Osteocyte (in vitro differentiated cells): ENCODE measurements at regions not wholly inside any gene's neighbourhood (a gene's known extent, or its start where the extent isn't known, plus 50 kb on each side); places are given as distances from the start of the nearest gene placed in this dataset.

Experiments
- DNase-seq: peaks from one replicate; pipeline ENCODE4 v3.0.0; 2021; ENCODE audit warnings: mixed read lengths; ENCODE audit not compliant: unreplicated experiment; ENCODE audit errors: extremely low spot score
- H3K27ac Mint-ChIP-seq: one replicate; pipeline ENCODE4 v1.8.0; 2021; ENCODE audit warnings: mild to moderate bottlenecking, mixed read lengths; ENCODE audit not compliant: unreplicated experiment
- H3K27me3 Mint-ChIP-seq: one replicate; pipeline ENCODE4 v1.8.0; 2021; ENCODE audit warnings: mixed read lengths; ENCODE audit not compliant: unreplicated experiment
- H3K36me3 Mint-ChIP-seq: one replicate; pipeline ENCODE4 v1.8.0; 2021; ENCODE audit warnings: mixed read lengths; ENCODE audit not compliant: unreplicated experiment
- H3K4me1 Mint-ChIP-seq: one replicate; pipeline ENCODE4 v1.8.0; 2021; ENCODE audit warnings: mixed read lengths; ENCODE audit not compliant: unreplicated experiment
- H3K4me3 Mint-ChIP-seq: one replicate; pipeline ENCODE4 v1.8.0; 2021; ENCODE audit warnings: mild to moderate bottlenecking, moderate library complexity, mixed read lengths; ENCODE audit not compliant: unreplicated experiment
- H3K9me3 Mint-ChIP-seq: one replicate; pipeline ENCODE4 v1.8.0; 2021; ENCODE audit warnings: mixed read lengths; ENCODE audit not compliant: unreplicated experiment
- TF ChIP-seq, protein P1 (sequence below): fragments of 200-600 bp; sonication (generic); IDR thresholded peaks from 2 replicates; pipeline ENCODE4 v1.5.0; 2021; ENCODE audit warnings: antibody characterized with exemption, mild to moderate bottlenecking, moderate library complexity

GRCh38 chr17:72063756-72064450, 56.9 kb upstream of the SOX9 start:
- TF ChIP-seq, protein P1, sequence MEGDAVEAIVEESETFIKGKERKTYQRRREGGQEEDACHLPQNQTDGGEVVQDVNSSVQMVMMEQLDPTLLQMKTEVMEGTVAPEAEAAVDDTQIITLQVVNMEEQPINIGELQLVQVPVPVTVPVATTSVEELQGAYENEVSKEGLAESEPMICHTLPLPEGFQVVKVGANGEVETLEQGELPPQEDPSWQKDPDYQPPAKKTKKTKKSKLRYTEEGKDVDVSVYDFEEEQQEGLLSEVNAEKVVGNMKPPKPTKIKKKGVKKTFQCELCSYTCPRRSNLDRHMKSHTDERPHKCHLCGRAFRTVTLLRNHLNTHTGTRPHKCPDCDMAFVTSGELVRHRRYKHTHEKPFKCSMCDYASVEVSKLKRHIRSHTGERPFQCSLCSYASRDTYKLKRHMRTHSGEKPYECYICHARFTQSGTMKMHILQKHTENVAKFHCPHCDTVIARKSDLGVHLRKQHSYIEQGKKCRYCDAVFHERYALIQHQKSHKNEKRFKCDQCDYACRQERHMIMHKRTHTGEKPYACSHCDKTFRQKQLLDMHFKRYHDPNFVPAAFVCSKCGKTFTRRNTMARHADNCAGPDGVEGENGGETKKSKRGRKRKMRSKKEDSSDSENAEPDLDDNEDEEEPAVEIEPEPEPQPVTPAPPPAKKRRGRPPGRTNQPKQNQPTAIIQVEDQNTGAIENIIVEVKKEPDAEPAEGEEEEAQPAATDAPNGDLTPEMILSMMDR = no peak
- H3K4me1 Mint-ChIP-seq = no peaks in the 10 kb centered on the region
- peaks cover 4% of the 10 kb centered on the region for H3K27me3 Mint-ChIP-seq
- H3K9me3 Mint-ChIP-seq = peaks cover 5% of the 10 kb centered on the region
- DNase-seq = no peak
- no peaks in the 10 kb centered on the region for H3K36me3 Mint-ChIP-seq
- no peak overlapping the region for H3K27ac Mint-ChIP-seq
- H3K4me3 Mint-ChIP-seq = no peak overlapping the region

DNA sequence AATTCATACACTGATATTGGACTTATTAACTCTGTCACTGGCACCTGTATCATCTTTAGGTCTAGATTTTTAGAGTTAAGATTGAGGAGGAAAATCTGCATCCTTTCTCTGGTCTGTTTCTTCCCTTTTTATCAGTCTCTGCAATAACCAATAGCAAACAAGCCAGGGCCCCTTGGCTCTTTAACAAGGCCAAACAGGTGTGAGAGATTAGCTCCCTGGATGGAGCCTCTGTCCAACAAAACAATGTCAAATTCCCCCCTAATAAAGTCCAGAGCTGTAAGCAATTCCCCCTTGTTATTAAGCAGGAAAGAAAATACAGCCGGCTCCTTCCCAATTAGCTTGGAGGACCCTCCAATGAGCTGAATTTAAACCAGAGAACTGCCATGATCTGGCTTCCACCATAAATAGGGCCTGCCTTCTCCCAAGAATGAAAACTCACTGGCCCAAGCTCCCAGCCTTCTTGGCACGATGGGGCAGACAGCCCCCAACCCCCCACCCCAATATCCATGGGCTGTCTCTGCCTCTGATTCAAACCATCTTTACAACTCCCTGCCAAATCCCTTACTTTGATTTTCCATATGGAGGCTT, 56.1 kb upstream of the SOX9 start:
- H3K4me1 Mint-ChIP-seq = no peaks in the 10 kb centered on the region
- no peaks in the 10 kb centered on the region for H3K36me3 Mint-ChIP-seq
- peaks cover 5% of the 10 kb centered on the region for H3K9me3 Mint-ChIP-seq
- DNase-seq = no peak
- peaks cover 4% of the 10 kb centered on the region for H3K27me3 Mint-ChIP-seq
- TF ChIP-seq, protein P1 = no peak
- H3K4me3 Mint-ChIP-seq = no peak overlapping the region
- no peak overlapping the region for H3K27ac Mint-ChIP-seq

DNA sequence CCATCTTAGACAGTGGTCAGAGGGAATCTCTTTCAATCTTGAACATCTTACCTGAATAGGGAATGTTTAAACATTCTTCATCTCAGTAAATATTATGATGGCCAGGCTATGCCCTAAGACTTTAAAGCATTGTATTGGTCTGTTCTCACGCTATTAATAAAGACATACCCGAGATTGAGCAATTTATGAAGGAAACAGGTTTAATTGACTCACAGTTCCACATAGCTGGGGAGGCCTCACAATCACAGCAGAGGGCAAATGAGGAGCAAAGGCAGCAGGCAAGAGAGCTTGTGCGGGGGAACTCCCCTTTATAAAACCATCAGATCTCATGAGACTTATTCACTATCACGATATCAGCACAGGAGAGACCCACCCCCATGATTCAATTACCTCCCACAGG, 55.3 kb upstream of the SOX9 start:
- Mint-ChIP-seq H3K4me1 (no peaks in the 10 kb centered on the region), H3K9me3 (peaks cover 5% of the 10 kb centered on the region), H3K27me3 (no peaks in the 10 kb centered on the region), H3K27ac (no peak overlapping the region), H3K36me3 (no peaks in the 10 kb centered on the region), H3K4me3 (no peak overlapping the region)
- DNase-seq = no peak
- TF ChIP-seq, protein P1 = no peak

DNA sequence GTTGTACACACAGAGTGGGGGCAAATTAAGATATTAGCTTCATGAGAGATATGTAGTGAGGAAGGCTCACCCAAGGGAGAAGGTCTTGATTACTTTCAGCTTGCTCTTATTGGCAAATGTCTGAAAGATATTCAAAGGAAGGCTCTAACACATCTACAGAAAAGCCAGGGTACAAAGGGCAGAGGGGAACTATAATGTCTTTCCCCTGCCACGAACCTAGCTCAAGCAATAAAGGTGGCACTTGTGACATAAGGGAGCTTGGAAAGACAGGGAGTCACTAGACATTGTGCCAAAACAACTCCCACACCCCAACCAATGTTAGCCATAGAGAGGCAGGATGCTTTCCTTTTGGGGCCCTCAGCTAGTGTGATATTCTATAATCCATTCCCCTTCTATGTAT, 52.2 kb upstream of the SOX9 start:
- no peak for DNase-seq
- Mint-ChIP-seq H3K27me3 (no peaks in the 10 kb centered on the region), H3K4me3 (no peak overlapping the region), H3K36me3 (no peaks in the 10 kb centered on the region), H3K27ac (no peak overlapping the region), H3K9me3 (peaks cover 5% of the 10 kb centered on the region), H3K4me1 (no peaks in the 10 kb centered on the region)
- TF ChIP-seq, protein P1 = no peak

GRCh38 chr17:72069586-72070202, 51.1 kb upstream of the SOX9 start:
- H3K27me3 Mint-ChIP-seq = peaks cover 2% of the 10 kb centered on the region
- no peak overlapping the region for H3K27ac Mint-ChIP-seq
- DNase-seq = no peak
- H3K4me1 Mint-ChIP-seq = no peaks in the 10 kb centered on the region
- no peaks in the 10 kb centered on the region for H3K36me3 Mint-ChIP-seq
- H3K4me3 Mint-ChIP-seq = no peak overlapping the region
- peaks cover 5% of the 10 kb centered on the region for H3K9me3 Mint-ChIP-seq
- TF ChIP-seq, protein P1 = no peak
